Neuronal stem cell (in vitro differentiated cells): ENCODE measurements at regions not wholly inside any gene's neighbourhood (a gene's known extent, or its start where the extent isn't known, plus 50 kb on each side); places are given as distances from the start of the nearest gene placed in this dataset.

Source experiments
- DNase-seq: peaks from one replicate; pipeline ENCODE4 v3.0.0-alpha.2; 2013; ENCODE audit warnings: low spot score
- H2AFZ ChIP-seq: one replicate; pipeline ENCODE4 v1.6.1; 2013; ENCODE audit warnings: mild to moderate bottlenecking, low read length, inconsistent platforms
- H2AK5ac ChIP-seq: 2 replicates; pipeline ENCODE4 v1.6.1; 2013; ENCODE audit warnings: low read depth, mild to moderate bottlenecking, inconsistent platforms, low read length, moderate library complexity, mixed read lengths
- H2BK120ac ChIP-seq: 2 replicates; pipeline ENCODE4 v1.6.1; 2013; ENCODE audit warnings: low read depth, mild to moderate bottlenecking, inconsistent platforms, low read length, moderate library complexity, mixed read lengths
- H2BK12ac ChIP-seq: one replicate; pipeline ENCODE4 v1.6.1; 2013; ENCODE audit warnings: low read length, inconsistent platforms
- H2BK15ac ChIP-seq: 2 replicates; pipeline ENCODE4 v1.6.1; 2013; ENCODE audit warnings: mild to moderate bottlenecking, low read length, inconsistent platforms, mixed read lengths
- H2BK5ac ChIP-seq: one replicate; pipeline ENCODE4 v1.6.1; 2013; ENCODE audit warnings: inconsistent platforms, mild to moderate bottlenecking, low read length, moderate library complexity
- H3K14ac ChIP-seq: one replicate; pipeline ENCODE4 v1.6.1; 2013; ENCODE audit warnings: low read length, inconsistent platforms
- H3K18ac ChIP-seq: 2 replicates; pipeline ENCODE4 v1.6.1; 2013; ENCODE audit warnings: low read length, inconsistent platforms
- H3K23ac ChIP-seq: 2 replicates; pipeline ENCODE4 v1.6.1; 2013; ENCODE audit warnings: low read depth, mild to moderate bottlenecking, mixed read lengths, low read length, inconsistent platforms; ENCODE audit not compliant: poor library complexity
- H3K27ac ChIP-seq: replicated peaks from 3 replicates; pipeline ENCODE4 v1.5.1; 2013; ENCODE audit warnings: low read length, inconsistent platforms
- H3K27me3 ChIP-seq, 3 experiments: 2 replicates each; pipeline ENCODE4 v1.6.1; 2013; ENCODE audit warnings: low read length in 3 of 3, mild to moderate bottlenecking in 2 of 3, inconsistent platforms in 1 of 3, low read depth in 1 of 3, mixed read lengths in 1 of 3, moderate library complexity in 1 of 3; ENCODE audit not compliant: control insufficient read depth in 3 of 3, insufficient read depth in 3 of 3
- H3K36me3 ChIP-seq, 2 donors: replicated peaks in 1 of 2; 2 replicates each; pipeline ENCODE4 v1.6.1; 2013; ENCODE audit warnings: low read length in 2 of 2; ENCODE audit not compliant: control insufficient read depth in 2 of 2, insufficient read depth in 2 of 2
- H3K4ac ChIP-seq: 2 replicates; pipeline ENCODE4 v1.6.1; 2013; ENCODE audit warnings: inconsistent platforms, mild to moderate bottlenecking, low read length, moderate library complexity
- H3K4me1 ChIP-seq, 2 donors: 1 replicate in 1 of 2; 2 replicates in 1 of 2; pipeline ENCODE4 v1.6.1; 2013; ENCODE audit warnings: low read length in 2 of 2, low read depth in 1 of 2; ENCODE audit not compliant: control insufficient read depth in 2 of 2, insufficient read depth in 1 of 2
- H3K4me2 ChIP-seq: one replicate; pipeline ENCODE4 v1.6.1; 2013; ENCODE audit warnings: mild to moderate bottlenecking, low read length, inconsistent platforms; ENCODE audit not compliant: insufficient read depth, poor library complexity, severe bottlenecking
- H3K4me3 ChIP-seq, 2 donors: 2 replicates each; pipeline ENCODE4 v1.5.1; 2013; ENCODE audit warnings: low read length in 2 of 2, mild to moderate bottlenecking in 2 of 2, inconsistent platforms in 1 of 2, moderate library complexity in 1 of 2
- H3K79me1 ChIP-seq: one replicate; pipeline ENCODE4 v1.6.1; 2013; ENCODE audit warnings: low read depth, mild to moderate bottlenecking, inconsistent platforms, low read length, moderate library complexity
- H3K9ac ChIP-seq: one replicate; pipeline ENCODE4 v1.6.1; 2013; ENCODE audit warnings: mild to moderate bottlenecking, low read depth, low read length, inconsistent platforms; ENCODE audit not compliant: poor library complexity
- H3K9me3 ChIP-seq, 2 donors: replicated peaks in 1 of 2; 2 replicates each; pipeline versions ENCODE3 to v1.6.1; 2013; ENCODE audit warnings: low read length in 2 of 2, mild to moderate bottlenecking in 2 of 2, inconsistent platforms in 1 of 2, low read depth in 1 of 2, mixed read lengths in 1 of 2, moderate library complexity in 1 of 2; ENCODE audit not compliant: control insufficient read depth in 2 of 2, insufficient read depth in 1 of 2
- H4K8ac ChIP-seq: one replicate; pipeline ENCODE4 v1.6.1; 2013; ENCODE audit warnings: low read depth, mild to moderate bottlenecking, inconsistent platforms, low read length, moderate library complexity
- H4K91ac ChIP-seq: one replicate; pipeline ENCODE4 v1.6.1; 2013; ENCODE audit warnings: low read length, low read depth, mild to moderate bottlenecking, inconsistent platforms; ENCODE audit not compliant: poor library complexity
- WGBS, 2 donors: extraction: QIAGEN DNeasy Blood & Tissue Kit; methylation state at CpG; one replicate each; pipeline ENCODE4 v1.1.7; 2013; ENCODE audit warnings: missing lambda C conversion rate in 2 of 2, mixed read lengths in 1 of 2; ENCODE audit not compliant: insufficient read length in 2 of 2, insufficient replicate concordance in 1 of 2; ENCODE audit errors: extremely low coverage in 2 of 2; 5-methylcytosine and 5-hydroxymethylcytosine counted together

- DNase-seq, result no peak
- WGBS, 2 donors, result no CpG with 5 or more reads among the region's 2 CpGs
Observed at GRCh38 chr7:51783241-51783640, 466.6 kb upstream of the COBL start.

GRCh38 chr7:51778121-51778520 lies 461.5 kb upstream of the COBL start:
- H3K27ac ChIP-seq, result no peak overlapping the region
- no peak overlapping the region for H4K8ac ChIP-seq
- no CpG with 5 or more reads among the region's 2 CpGs for WGBS, 2 donors
- no peak overlapping the region for H2AK5ac ChIP-seq
- DNase-seq, result no peak
- H3K4ac ChIP-seq, result no peak overlapping the region
- H3K4me3 ChIP-seq, result no peak overlapping the region
- no peak overlapping the region for H2BK12ac ChIP-seq
- no peak overlapping the region for H2BK120ac ChIP-seq
- peaks cover 3 to 13% of the 10 kb centered on the region in 2 donors for H3K4me1 ChIP-seq
- H3K79me1 ChIP-seq, result no peaks in the 10 kb centered on the region
- H3K36me3 ChIP-seq, result no peaks in the 10 kb centered on the region
- peaks cover 0 to 2% of the 10 kb centered on the region in 2 donors for H3K9me3 ChIP-seq
- H3K27me3 ChIP-seq, result no peaks in the 10 kb centered on the region
- no peak overlapping the region for H2BK5ac ChIP-seq
- H3K23ac ChIP-seq, result no peak overlapping the region
- no peak overlapping the region for H3K14ac ChIP-seq
- no peak overlapping the region for H2AFZ ChIP-seq
- H3K18ac ChIP-seq, result no peak overlapping the region
- H3K4me2 ChIP-seq, result no peak overlapping the region
- H2BK15ac ChIP-seq, result no peak overlapping the region
- no peak overlapping the region for H3K9ac ChIP-seq
- H4K91ac ChIP-seq, result no peak overlapping the region

More at GRCh38 chr7:51783241-51783640, 466.6 kb upstream of the COBL start:
- Histone ChIP-seq H2BK12ac (no peak overlapping the region), H2BK5ac (no peak overlapping the region), H3K36me3 (no peaks in the 10 kb centered on the region), H3K27me3 (no peaks in the 10 kb centered on the region), H3K9me3 (peaks cover 0 to 2% of the 10 kb centered on the region in 2 donors), H2BK120ac (no peak overlapping the region), H4K91ac (no peak overlapping the region), H3K18ac (no peak overlapping the region), H4K8ac (no peak overlapping the region), H3K4ac (no peak overlapping the region), H3K4me3 (no peak overlapping the region), H3K4me2 (no peak overlapping the region), H2AFZ (no peak overlapping the region), H2BK15ac (no peak overlapping the region), H3K9ac (no peak overlapping the region), H3K4me1 (no peaks in the 10 kb centered on the region), H3K27ac (no peak overlapping the region), H3K79me1 (no peaks in the 10 kb centered on the region), H2AK5ac (no peak overlapping the region), H3K14ac (no peak overlapping the region), H3K23ac (no peak overlapping the region)

- no CpG with 5 or more reads among the region's 7 CpGs for WGBS, 2 donors
- no peak overlapping the region for H2BK12ac ChIP-seq
Observed at GRCh38 chr7:51774178-51774577, 457.6 kb upstream of the COBL start.

GRCh38 chr7:51772190-51772589 lies 455.6 kb upstream of the COBL start:
- no peak overlapping the region for H2BK120ac ChIP-seq
- no peak overlapping the region for H2BK12ac ChIP-seq
- H3K4me2 ChIP-seq, result no peak overlapping the region
- H3K9ac ChIP-seq, result no peak overlapping the region
- H4K8ac ChIP-seq, result no peak overlapping the region
- H3K79me1 ChIP-seq, result no peaks in the 10 kb centered on the region
- H3K14ac ChIP-seq, result no peak overlapping the region
- no peak overlapping the region for H3K4ac ChIP-seq
- no peak overlapping the region for H3K4me3 ChIP-seq
- H3K27me3 ChIP-seq, result peaks cover 0 to 2% (median 0%) of the 10 kb centered on the region in 3 experiments
- no peak overlapping the region for H2AK5ac ChIP-seq
- H3K23ac ChIP-seq, result no peak overlapping the region
- H3K9me3 ChIP-seq, result no peaks in the 10 kb centered on the region
- H2BK15ac ChIP-seq, result no peak overlapping the region
- no peak overlapping the region for H3K27ac ChIP-seq
- WGBS, 2 donors, result no CpG with 5 or more reads among the region's 2 CpGs
- peak overlapping the region; percentile 39 for H2AFZ ChIP-seq
- no peak for DNase-seq
- H2BK5ac ChIP-seq, result no peak overlapping the region
- peaks cover 3 to 16% of the 10 kb centered on the region in 2 donors for H3K4me1 ChIP-seq
- no peak overlapping the region for H3K18ac ChIP-seq
- no peaks in the 10 kb centered on the region for H3K36me3 ChIP-seq
- no peak overlapping the region for H4K91ac ChIP-seq

More at GRCh38 chr7:51774178-51774577, 457.6 kb upstream of the COBL start:
- peaks cover 0 to 2% (median 0%) of the 10 kb centered on the region in 3 experiments for H3K27me3 ChIP-seq
- H3K27ac ChIP-seq, result no peak overlapping the region
- H2BK120ac ChIP-seq, result no peak overlapping the region
- H3K9ac ChIP-seq, result no peak overlapping the region
- peak overlapping the region; percentile 61 for H2AFZ ChIP-seq
- no peak overlapping the region for H3K18ac ChIP-seq
- H2BK15ac ChIP-seq, result no peak overlapping the region
- H3K4me3 ChIP-seq, result no peak overlapping the region
- no peak overlapping the region for H4K8ac ChIP-seq
- H3K4me1 ChIP-seq, result peaks cover 3 to 21% of the 10 kb centered on the region in 2 donors
- no peaks in the 10 kb centered on the region for H3K79me1 ChIP-seq
- H3K4me2 ChIP-seq, result no peak overlapping the region
- no peak overlapping the region for H4K91ac ChIP-seq
- no peak overlapping the region for H3K14ac ChIP-seq
- no peak overlapping the region for H2BK5ac ChIP-seq
- no peaks in the 10 kb centered on the region for H3K9me3 ChIP-seq
- no peak for DNase-seq
- H3K4ac ChIP-seq, result no peak overlapping the region
- H3K36me3 ChIP-seq, result no peaks in the 10 kb centered on the region
- H2AK5ac ChIP-seq, result no peak overlapping the region
- H3K23ac ChIP-seq, result no peak overlapping the region
